PFSK-1 (cell line): ENCODE measurements at regions not wholly inside any gene's neighbourhood (a gene's known extent, or its start where the extent isn't known, plus 50 kb on each side); places are given as distances from the start of the nearest gene placed in this dataset.

ENCODE experiments used
- FOXP2 ChIP-seq: optimal IDR thresholded peaks from 2 replicates; pipeline ENCODE3; 2011; ENCODE audit warnings: borderline replicate concordance, control low read depth, inconsistent platforms; ENCODE audit not compliant: insufficient read depth; ENCODE audit errors: extremely low read length, extremely low read depth
- POLR2AphosphoS5 ChIP-seq: IDR thresholded peaks from 2 replicates; pipeline ENCODE4 v1.6.1; 2012; ENCODE audit warnings: low read depth, mild to moderate bottlenecking, control low read depth, low read length, moderate library complexity
- REST ChIP-seq, 2 experiments: IDR thresholded peaks; 2 replicates each; pipeline versions ENCODE4 v1.6.1 to v1.8.0; 2011 to 2012; ENCODE audit warnings: low read depth in 2 of 2, low read length in 2 of 2, control low read depth in 1 of 2, inconsistent platforms in 1 of 2, mild to moderate bottlenecking in 1 of 2, moderate library complexity in 1 of 2; ENCODE audit not compliant: insufficient read depth in 1 of 2
- SIN3A ChIP-seq: IDR thresholded peaks from 2 replicates; pipeline ENCODE4 v1.6.1; 2012; ENCODE audit warnings: mild to moderate bottlenecking, low read length, moderate library complexity, borderline replicate concordance; ENCODE audit not compliant: insufficient read depth
- TAF1 ChIP-seq: IDR thresholded peaks from 2 replicates; pipeline ENCODE4 v1.6.1; 2012; ENCODE audit warnings: low read length, control low read depth, borderline replicate concordance; ENCODE audit not compliant: insufficient read depth

- TF ChIP-seq POLR2AphosphoS5 (no peak), TAF1 (no peak), SIN3A (no peak), FOXP2 (no peak), REST (IDR thresholded peaks at IDR 0.05; ENCODE audit: insufficient read depth in 1 of 2, low read depth in 2 of 2, low read length in 2 of 2) (no peak)
These were observed 83.0 kb upstream of the TNC start for GRCh38 chr9:115200711-115201505.

GRCh38 chr9:115202181-115202580, 84.2 kb upstream of the TNC start:
- TF ChIP-seq FOXP2 = no peak

- no peak for TF ChIP-seq REST (IDR thresholded peaks at IDR 0.05; ENCODE audit: insufficient read depth in 1 of 2, low read depth in 2 of 2, low read length in 2 of 2)
These were observed 85.2 kb upstream of the TNC start for GRCh38 chr9:115202960-115203751.

- TF ChIP-seq FOXP2 (no peak), SIN3A (no peak), REST (IDR thresholded peaks at IDR 0.05; ENCODE audit: insufficient read depth in 1 of 2, low read depth in 2 of 2, low read length in 2 of 2) (no peak), TAF1 (no peak)
These were observed 87.0 kb upstream of the TNC start for GRCh38 chr9:115204904-115205453.

GRCh38 chr9:115207003-115207836, 89.3 kb upstream of the TNC start:
- no peak for TF ChIP-seq REST (IDR thresholded peaks at IDR 0.05; ENCODE audit: insufficient read depth in 1 of 2, low read depth in 2 of 2, low read length in 2 of 2)
- no peak for TF ChIP-seq FOXP2
- TF ChIP-seq POLR2AphosphoS5 = no peak
- no peak for TF ChIP-seq SIN3A
- TF ChIP-seq TAF1 = no peak
